ENCODE measurements at regions not wholly inside any gene's neighbourhood (a gene's known extent, or its start where the extent isn't known, plus 50 kb on each side); places are given as distances from the start of the nearest gene placed in this dataset.

DNA sequence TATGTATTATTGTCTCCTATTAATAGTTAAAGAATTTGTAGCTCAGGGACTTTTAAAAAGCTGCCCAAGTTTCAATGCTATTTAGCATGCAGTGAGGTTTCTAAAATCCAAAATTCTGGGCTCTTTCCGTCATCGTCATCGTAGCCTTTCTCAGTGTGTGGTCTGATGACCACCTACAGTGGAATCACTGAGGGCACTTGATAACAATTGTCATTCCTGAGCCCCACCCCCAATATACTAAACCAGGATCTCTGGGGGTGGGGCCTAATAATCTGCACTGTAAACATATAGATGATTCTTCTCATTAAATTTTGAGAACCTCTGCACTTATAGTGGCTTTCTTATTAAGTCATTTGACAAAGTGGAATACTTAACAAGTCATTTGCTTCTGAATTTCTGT lies 674.8 kb downstream of the PLPP3 start:
- Histone ChIP-seq H3K36me3 (ENCODE audit: control insufficient read depth in 2 of 4, insufficient read depth in 4 of 4, low read length in 3 of 4) (no peaks in the 10 kb centered on the region), H3K56ac (replicated peaks; ENCODE audit: insufficient read length, low read depth, low read length) (no peak overlapping the region), H2BK12ac (ENCODE audit: low read depth, low read length) (no peak overlapping the region), H3K18ac (ENCODE audit: extremely low read depth, low read length) (no peak overlapping the region), H2BK15ac (ENCODE audit: low read length) (no peak overlapping the region), H3K4me1 (replicated peaks in 1 of 4; ENCODE audit: control insufficient read depth in 3 of 4, insufficient read depth in 4 of 4, low read length in 3 of 4) (no peaks in the 10 kb centered on the region), H3K4me3 (ENCODE audit: extremely low read depth in 1 of 4, insufficient read depth in 2 of 4, low read depth in 3 of 4, low read length in 4 of 4) (no peak overlapping the region), H2AFZ (ENCODE audit: low read length) (no peak overlapping the region), H2BK120ac (replicated peaks; ENCODE audit: low read depth, low read length) (no peak overlapping the region), H3K23ac (ENCODE audit: insufficient read length) (no peak overlapping the region), H3K9me3 (ENCODE audit: insufficient read depth in 2 of 2, low read depth in 1 of 2, low read length in 1 of 2) (no peaks in the 10 kb centered on the region), H3K79me1 (ENCODE audit: low read depth, low read length) (no peaks in the 10 kb centered on the region), H3K9ac (replicated peaks in 1 of 4; ENCODE audit: extremely low read depth in 1 of 4, low read depth in 3 of 4, low read length in 3 of 4) (no peak overlapping the region), H2BK20ac (ENCODE audit: low read length) (no peak overlapping the region), H3K79me2 (ENCODE audit: control insufficient read depth in 1 of 2, insufficient read depth in 2 of 2, low read length in 2 of 2) (no peaks in the 10 kb centered on the region), H4K5ac (ENCODE audit: insufficient read length, low read depth, low read length) (no peak overlapping the region), H3K27ac (ENCODE audit: low read depth, low read length) (no peak overlapping the region), H3K14ac (ENCODE audit: insufficient read length) (no peak overlapping the region), H3K27me3 (replicated peaks in 1 of 4; ENCODE audit: control insufficient read depth in 3 of 4, extremely low read depth in 1 of 4, insufficient read depth in 3 of 4, low read length in 3 of 4) (no peaks in the 10 kb centered on the region), H2BK5ac (ENCODE audit: low read depth, low read length) (no peak overlapping the region), H4K91ac (replicated peaks; ENCODE audit: insufficient read length, low read length) (no peak overlapping the region), H3K4me2 (ENCODE audit: insufficient read depth in 1 of 2, low read depth in 2 of 2, low read length in 2 of 2) (no peak overlapping the region), H3K23me2 (ENCODE audit: low read depth, low read length) (no peaks in the 10 kb centered on the region), H4K8ac (ENCODE audit: extremely low read depth, insufficient read depth, low read length) (no peak overlapping the region), H2AK5ac (ENCODE audit: low read depth, low read length) (no peak overlapping the region), H3K4ac (replicated peaks; ENCODE audit: insufficient read length, low read depth, low read length) (no peak overlapping the region), H4K20me1 (replicated peaks in 1 of 2; ENCODE audit: control insufficient read depth in 1 of 2, insufficient read depth in 2 of 2, low read length in 2 of 2) (no peaks in the 10 kb centered on the region)
- DNase-seq (ENCODE audit: low read depth in 1 of 2, low spot score in 2 of 2) (no peak), FAIRE-seq (no peak)
- WGBS, 2 experiments (ENCODE audit: extremely low coverage in 1 of 2, insufficient coverage in 1 of 2, insufficient read length in 1 of 2, insufficient replicate concordance in 2 of 2, low coverage in 1 of 2, low lambda C conversion rate in 2 of 2, missing lambda C conversion rate in 1 of 2) = 75% methylated on average over 3 of the region's 3 CpGs; no CpG with 5 or more reads in 1 of the 2 experiments
- TF ChIP-seq HDAC2 (IDR thresholded peaks at IDR 0.05; ENCODE audit: borderline replicate concordance in 1 of 2, low read depth in 2 of 2, low read length in 2 of 2) (no peak), NANOG (IDR thresholded peaks at IDR 0.05; ENCODE audit: insufficient read depth, low read depth, low read length, poor library complexity, severe bottlenecking) (peak; percentile 7)
- ChIA-PET CTCF (ENCODE audit: partially characterized antibody) (no interaction called here), POLR2A (ENCODE audit: partially characterized antibody) (no interaction called here)
